ENCODE measurements at regions not wholly inside any gene's neighbourhood (a gene's known extent, or its start where the extent isn't known, plus 50 kb on each side); places are given as distances from the start of the nearest gene placed in this dataset.
"Not testable (repeated sequence)": the region's sequence is repeated elsewhere in the genome, so short reads cannot be mapped to it uniquely, and the experiment has no call there.

GRCh38 chr12:76178452-76178851 is 94.0 kb upstream of the NAP1L1 start:
- no peak for DNase-seq (ENCODE audit: low spot score)

GRCh38 chr12:76177821-76178220 is 93.3 kb upstream of the NAP1L1 start:
- DNase-seq (ENCODE audit: low spot score), result no peak

GRCh38 chr12:76176940-76177339 is 92.5 kb upstream of the NAP1L1 start:
- no peak for DNase-seq (ENCODE audit: low spot score)

- not testable (repeated sequence) for DNase-seq (ENCODE audit: low spot score)
Measured at GRCh38 chr12:76175946-76176345, 91.5 kb upstream of the NAP1L1 start.

- no peak for DNase-seq (ENCODE audit: low spot score)
Measured at GRCh38 chr12:76173756-76174155, 89.3 kb upstream of the NAP1L1 start.

GRCh38 chr12:76158518-76159321 is 74.2 kb upstream of the NAP1L1 start:
- peak; percentile 85 for DNase-seq (ENCODE audit: low spot score)

- DNase-seq (ENCODE audit: low spot score), result no peak
Measured at GRCh38 chr12:76156726-76157125, 72.2 kb upstream of the NAP1L1 start.

- no peak for DNase-seq (ENCODE audit: low spot score)
Measured at GRCh38 chr12:76156314-76156713, 71.8 kb upstream of the NAP1L1 start.

- no peak for DNase-seq (ENCODE audit: low spot score)
Measured at GRCh38 chr12:76155157-76155670, 70.7 kb upstream of the NAP1L1 start.

- DNase-seq (ENCODE audit: low spot score), result no peak
Measured at GRCh38 chr12:76153616-76154015, 69.1 kb upstream of the NAP1L1 start.

- no peak for DNase-seq (ENCODE audit: low spot score)
Measured at GRCh38 chr12:76152181-76152807, 67.8 kb upstream of the NAP1L1 start.

- no peak for DNase-seq (ENCODE audit: low spot score)
Measured at GRCh38 chr12:76144245-76144549, 59.7 kb upstream of the NAP1L1 start.

- DNase-seq (ENCODE audit: low spot score), result no peak
Measured at GRCh38 chr12:76143343-76144244, 59.1 kb upstream of the NAP1L1 start.

- DNase-seq (ENCODE audit: low spot score), result no peak
Measured at GRCh38 chr12:76142305-76142704, 57.8 kb upstream of the NAP1L1 start.

- no peak for DNase-seq (ENCODE audit: low spot score)
Measured at GRCh38 chr12:76138656-76139055, 54.2 kb upstream of the NAP1L1 start.

GRCh38 chr12:76137606-76138005 is 53.1 kb upstream of the NAP1L1 start:
- no peak for DNase-seq (ENCODE audit: low spot score)

- DNase-seq (ENCODE audit: low spot score), result no peak
Measured at GRCh38 chr12:76135456-76135855, 51.0 kb upstream of the NAP1L1 start.
